Glutamatergic neuron (in vitro differentiated cells): ENCODE measurements at regions not wholly inside any gene's neighbourhood (a gene's known extent, or its start where the extent isn't known, plus 50 kb on each side); places are given as distances from the start of the nearest gene placed in this dataset.

Experiments used
- DNase-seq: peaks from one replicate; pipeline ENCODE4 v3.0.0; 2022
- H3K27ac Mint-ChIP-seq: one replicate; pipeline ENCODE4 v1.8.0; 2020; ENCODE audit warnings: mild to moderate bottlenecking, mixed read lengths, inconsistent platforms; ENCODE audit not compliant: unreplicated experiment
- H3K27me3 Mint-ChIP-seq: one replicate; pipeline ENCODE4 v1.8.0; 2020; ENCODE audit warnings: mild to moderate bottlenecking, moderate library complexity, mixed read lengths, inconsistent platforms; ENCODE audit not compliant: unreplicated experiment
- H3K36me3 Mint-ChIP-seq: one replicate; pipeline ENCODE4 v1.8.0; 2020; ENCODE audit warnings: mild to moderate bottlenecking, mixed read lengths, inconsistent platforms; ENCODE audit not compliant: unreplicated experiment
- H3K4me1 Mint-ChIP-seq: one replicate; pipeline ENCODE4 v1.8.0; 2020; ENCODE audit warnings: mild to moderate bottlenecking, low read depth, mixed read lengths, inconsistent platforms; ENCODE audit not compliant: unreplicated experiment
- H3K4me3 Mint-ChIP-seq: one replicate; pipeline ENCODE4 v1.8.0; 2020; ENCODE audit warnings: mild to moderate bottlenecking, mixed read lengths, inconsistent platforms; ENCODE audit not compliant: unreplicated experiment
- H3K9me3 Mint-ChIP-seq: one replicate; pipeline ENCODE4 v1.8.0; 2020; ENCODE audit warnings: mild to moderate bottlenecking, moderate library complexity, mixed read lengths, inconsistent platforms; ENCODE audit not compliant: unreplicated experiment
- TF ChIP-seq, protein P1 (sequence below): fragments of 200-600 bp; sonication (generic); IDR thresholded peaks from one replicate; pipeline ENCODE4 v1.5.0; 2021; ENCODE audit not compliant: partially characterized antibody, unreplicated experiment

DNA sequence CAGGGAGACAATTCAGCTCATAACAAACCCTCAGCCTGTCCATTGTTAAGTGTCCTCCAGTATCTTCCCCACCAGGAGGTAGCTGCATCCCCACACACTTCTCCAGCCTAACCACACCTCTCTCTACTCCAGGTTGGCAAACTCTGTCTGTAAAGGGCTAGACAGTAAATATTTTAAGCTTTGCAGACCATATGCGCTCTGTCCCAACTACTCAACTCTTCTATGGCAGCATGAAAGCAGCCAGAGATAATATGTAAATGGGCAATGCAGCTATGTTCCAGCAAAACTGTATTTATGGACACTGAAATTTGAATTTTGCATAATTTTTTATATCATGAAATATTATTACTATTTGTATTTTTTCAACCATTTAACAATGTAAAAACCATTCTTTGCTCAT lies 230.4 kb upstream of the STT3B start:
- no peak overlapping the region for H3K27ac Mint-ChIP-seq
- TF ChIP-seq, protein P1, sequence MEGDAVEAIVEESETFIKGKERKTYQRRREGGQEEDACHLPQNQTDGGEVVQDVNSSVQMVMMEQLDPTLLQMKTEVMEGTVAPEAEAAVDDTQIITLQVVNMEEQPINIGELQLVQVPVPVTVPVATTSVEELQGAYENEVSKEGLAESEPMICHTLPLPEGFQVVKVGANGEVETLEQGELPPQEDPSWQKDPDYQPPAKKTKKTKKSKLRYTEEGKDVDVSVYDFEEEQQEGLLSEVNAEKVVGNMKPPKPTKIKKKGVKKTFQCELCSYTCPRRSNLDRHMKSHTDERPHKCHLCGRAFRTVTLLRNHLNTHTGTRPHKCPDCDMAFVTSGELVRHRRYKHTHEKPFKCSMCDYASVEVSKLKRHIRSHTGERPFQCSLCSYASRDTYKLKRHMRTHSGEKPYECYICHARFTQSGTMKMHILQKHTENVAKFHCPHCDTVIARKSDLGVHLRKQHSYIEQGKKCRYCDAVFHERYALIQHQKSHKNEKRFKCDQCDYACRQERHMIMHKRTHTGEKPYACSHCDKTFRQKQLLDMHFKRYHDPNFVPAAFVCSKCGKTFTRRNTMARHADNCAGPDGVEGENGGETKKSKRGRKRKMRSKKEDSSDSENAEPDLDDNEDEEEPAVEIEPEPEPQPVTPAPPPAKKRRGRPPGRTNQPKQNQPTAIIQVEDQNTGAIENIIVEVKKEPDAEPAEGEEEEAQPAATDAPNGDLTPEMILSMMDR = no peak
- peaks cover 9% of the 10 kb centered on the region for H3K27me3 Mint-ChIP-seq
- DNase-seq = no peak
- no peak overlapping the region for H3K4me3 Mint-ChIP-seq
- peaks cover 13% of the 10 kb centered on the region for H3K9me3 Mint-ChIP-seq
- peaks cover 20% of the 10 kb centered on the region for H3K4me1 Mint-ChIP-seq
- peaks cover 8% of the 10 kb centered on the region for H3K36me3 Mint-ChIP-seq

DNA sequence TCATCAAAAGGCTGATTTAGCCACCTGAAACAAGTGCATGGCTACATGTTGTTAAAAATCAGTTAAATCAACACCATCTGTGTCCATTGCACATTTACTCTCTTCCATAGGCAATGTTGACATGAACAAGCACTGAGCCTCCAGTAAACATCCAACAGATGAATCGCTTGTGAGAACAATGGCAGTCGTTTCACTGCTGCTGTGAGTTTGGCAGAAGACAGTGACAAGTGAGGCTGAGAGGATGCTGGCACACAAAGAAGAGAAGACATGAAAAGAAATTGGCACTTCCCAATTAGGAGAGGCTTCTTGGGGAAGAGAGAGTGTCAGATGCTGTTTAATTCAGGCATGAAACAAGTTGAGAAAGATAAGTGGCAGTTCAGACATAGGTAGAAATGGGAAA lies 227.4 kb upstream of the STT3B start:
- peaks cover 8% of the 10 kb centered on the region for H3K36me3 Mint-ChIP-seq
- TF ChIP-seq, protein P1 = no peak
- no peak overlapping the region for H3K4me3 Mint-ChIP-seq
- H3K9me3 Mint-ChIP-seq = peaks cover 9% of the 10 kb centered on the region
- H3K4me1 Mint-ChIP-seq = peaks cover 10% of the 10 kb centered on the region
- peaks cover 5% of the 10 kb centered on the region for H3K27me3 Mint-ChIP-seq
- no peak overlapping the region for H3K27ac Mint-ChIP-seq
- no peak for DNase-seq

- TF ChIP-seq, protein P1 = no peak
- H3K27me3 Mint-ChIP-seq = no peaks in the 10 kb centered on the region
- H3K4me1 Mint-ChIP-seq = peaks cover 4% of the 10 kb centered on the region
- H3K27ac Mint-ChIP-seq = no peak overlapping the region
- H3K4me3 Mint-ChIP-seq = no peak overlapping the region
- DNase-seq = no peak
- H3K36me3 Mint-ChIP-seq = no peaks in the 10 kb centered on the region
- no peaks in the 10 kb centered on the region for H3K9me3 Mint-ChIP-seq
Observed at GRCh38 chr3:31307131-31307785, 225.5 kb upstream of the STT3B start.

DNA sequence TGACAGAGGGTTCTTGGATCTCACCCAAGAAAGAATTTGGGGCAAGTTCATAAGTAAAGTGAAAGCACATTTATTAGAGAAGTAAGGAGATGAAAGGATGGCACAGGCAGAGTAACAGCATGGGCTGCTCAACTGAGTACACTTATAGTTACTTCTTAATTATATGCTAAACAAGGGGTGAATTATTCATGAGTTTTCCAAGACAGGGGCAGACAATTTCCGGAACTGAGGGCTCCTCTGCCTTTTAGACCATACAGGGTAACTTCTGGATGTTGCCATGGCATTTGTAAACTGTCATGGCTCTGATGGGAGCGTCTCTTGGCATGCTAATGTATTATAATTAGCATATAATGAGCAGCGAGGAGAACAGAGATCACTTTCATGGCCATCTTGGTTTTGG lies 221.2 kb upstream of the STT3B start:
- TF ChIP-seq, protein P1 = no peak
- DNase-seq = no peak
- Mint-ChIP-seq H3K27ac (no peak overlapping the region), H3K4me1 (peaks cover 9% of the 10 kb centered on the region), H3K4me3 (no peak overlapping the region), H3K27me3 (no peaks in the 10 kb centered on the region), H3K9me3 (no peaks in the 10 kb centered on the region), H3K36me3 (peaks cover 8% of the 10 kb centered on the region)

GRCh38 chr3:31312400-31312799 lies 220.3 kb upstream of the STT3B start:
- peaks cover 9% of the 10 kb centered on the region for H3K4me1 Mint-ChIP-seq
- no peaks in the 10 kb centered on the region for H3K27me3 Mint-ChIP-seq
- H3K36me3 Mint-ChIP-seq = peaks cover 12% of the 10 kb centered on the region
- no peak overlapping the region for H3K27ac Mint-ChIP-seq
- H3K4me3 Mint-ChIP-seq = no peak overlapping the region
- no peak for DNase-seq
- TF ChIP-seq, protein P1 = no peak
- peaks cover 1% of the 10 kb centered on the region for H3K9me3 Mint-ChIP-seq
